Lower leg skin (tissue), 3 donors: ENCODE measurements at regions not wholly inside any gene's neighbourhood (a gene's known extent, or its start where the extent isn't known, plus 50 kb on each side); places are given as distances from the start of the nearest gene placed in this dataset.

ENCODE experiments used
- CTCF ChIP-seq, 3 donors: fragments of 450-650 bp; IDR thresholded peaks; one replicate each; pipeline ENCODE4 v1.5.1; 2016; ENCODE audit warnings: antibody characterized with exemption in 3 of 3, mild to moderate bottlenecking in 3 of 3, moderate library complexity in 2 of 3
- POLR2A ChIP-seq, 2 donors: fragments of 450-650 bp; IDR thresholded peaks; one replicate each; pipeline ENCODE4 v1.6.1; 2016 to 2017; ENCODE audit warnings: antibody characterized with exemption in 2 of 2, mild to moderate bottlenecking in 1 of 2, moderate library complexity in 1 of 2

GRCh38 chr16:49061137-49061714 is 220.4 kb downstream of the CBLN1 start:
- TF ChIP-seq CTCF (IDR thresholded peaks at IDR 0.05): no peak
- TF ChIP-seq POLR2A (IDR thresholded peaks at IDR 0.05): no peak
